ENCODE measurements at regions not wholly inside any gene's neighbourhood (a gene's known extent, or its start where the extent isn't known, plus 50 kb on each side); places are given as distances from the start of the nearest gene placed in this dataset.

GRCh38 chr7:16014031-16014430 is 327.5 kb upstream of the MEOX2 start:
- DNase-seq (ENCODE audit: low spot score): no peak

GRCh38 chr7:16007911-16008310 is 321.4 kb upstream of the MEOX2 start:
- no peak for DNase-seq (ENCODE audit: low spot score)

DNA sequence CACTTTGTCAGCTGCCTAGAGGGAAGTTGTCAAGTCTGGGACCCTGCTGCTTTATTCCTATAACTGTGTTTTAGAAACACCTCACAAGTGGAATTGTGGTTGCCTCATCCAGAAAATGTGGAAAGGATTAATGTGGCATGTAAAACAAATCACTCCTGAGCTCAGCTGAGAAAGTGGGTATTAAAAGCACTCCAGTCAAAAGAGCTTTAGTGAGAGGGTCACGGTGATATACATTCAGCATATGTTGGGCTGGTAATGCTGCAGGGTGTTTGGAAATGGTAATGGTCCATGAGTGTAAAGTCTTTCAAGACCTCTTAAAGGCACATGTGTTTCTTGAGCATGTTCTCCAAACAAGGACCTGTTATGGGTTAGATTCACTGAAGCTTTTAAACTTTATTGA is 318.2 kb upstream of the MEOX2 start:
- DNase-seq (ENCODE audit: low spot score): no peak

DNA sequence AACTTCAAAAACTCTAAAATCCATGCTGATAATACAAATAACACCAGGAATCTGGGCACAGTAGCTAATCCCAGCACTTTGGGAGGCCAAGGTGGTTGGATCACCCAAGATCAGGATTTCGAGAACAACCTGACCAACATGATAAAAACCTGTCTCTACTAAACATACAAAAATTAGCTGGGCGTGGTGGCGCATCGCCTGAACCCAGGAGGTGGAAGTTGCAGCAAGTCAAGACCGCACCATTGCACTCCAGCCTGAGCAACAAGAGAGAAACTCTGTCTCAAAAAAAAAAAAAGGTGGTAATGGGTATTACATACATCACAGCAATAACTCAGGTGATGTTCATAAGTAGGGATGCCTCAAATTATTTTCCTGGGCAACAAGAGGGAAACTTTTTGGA is 315.0 kb upstream of the MEOX2 start:
- DNase-seq (ENCODE audit: low spot score): no peak

- no peak for DNase-seq (ENCODE audit: low spot score)
Measured at GRCh38 chr7:15998617-15999016, 312.1 kb upstream of the MEOX2 start.

DNA sequence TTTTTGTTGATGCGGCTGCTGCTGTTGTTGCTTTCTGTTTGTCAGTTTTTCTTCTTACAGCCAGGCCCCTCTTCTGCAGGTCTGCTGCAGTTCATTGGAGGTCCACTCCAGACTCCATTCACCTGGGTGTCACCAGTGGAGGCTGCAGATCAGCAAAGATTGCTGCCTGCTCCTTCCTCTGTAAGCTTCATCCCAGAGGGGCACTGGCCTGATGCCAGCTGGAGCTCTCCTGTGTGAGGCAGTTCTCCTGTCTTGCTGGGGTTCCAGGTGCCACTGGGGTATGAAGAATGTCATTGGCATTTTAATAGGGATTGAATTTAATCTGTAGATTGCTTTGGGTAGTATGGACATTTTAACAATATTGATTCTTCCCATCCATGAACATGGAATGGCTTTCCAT is 308.5 kb upstream of the MEOX2 start:
- no peak for DNase-seq (ENCODE audit: low spot score)

DNA sequence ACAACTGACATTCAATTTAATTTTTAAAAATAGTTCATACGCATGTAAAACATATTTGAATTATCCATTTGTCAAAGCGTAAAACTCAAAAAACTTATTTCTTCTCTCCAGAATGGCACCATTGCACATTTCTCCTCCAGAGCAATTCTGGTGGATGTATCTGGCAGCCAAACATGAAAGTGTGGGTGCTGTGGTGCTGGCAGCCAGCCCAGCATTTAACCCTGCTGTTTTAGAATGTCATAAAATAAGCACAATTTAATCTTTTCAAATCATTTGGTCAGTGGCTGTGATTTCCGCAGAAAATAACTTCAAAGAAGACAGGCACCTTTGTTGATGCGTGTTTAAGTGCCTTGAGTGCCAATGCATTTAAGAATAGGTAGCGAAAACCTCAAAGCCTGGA is 302.7 kb upstream of the MEOX2 start:
- DNase-seq (ENCODE audit: low spot score): no peak

DNA sequence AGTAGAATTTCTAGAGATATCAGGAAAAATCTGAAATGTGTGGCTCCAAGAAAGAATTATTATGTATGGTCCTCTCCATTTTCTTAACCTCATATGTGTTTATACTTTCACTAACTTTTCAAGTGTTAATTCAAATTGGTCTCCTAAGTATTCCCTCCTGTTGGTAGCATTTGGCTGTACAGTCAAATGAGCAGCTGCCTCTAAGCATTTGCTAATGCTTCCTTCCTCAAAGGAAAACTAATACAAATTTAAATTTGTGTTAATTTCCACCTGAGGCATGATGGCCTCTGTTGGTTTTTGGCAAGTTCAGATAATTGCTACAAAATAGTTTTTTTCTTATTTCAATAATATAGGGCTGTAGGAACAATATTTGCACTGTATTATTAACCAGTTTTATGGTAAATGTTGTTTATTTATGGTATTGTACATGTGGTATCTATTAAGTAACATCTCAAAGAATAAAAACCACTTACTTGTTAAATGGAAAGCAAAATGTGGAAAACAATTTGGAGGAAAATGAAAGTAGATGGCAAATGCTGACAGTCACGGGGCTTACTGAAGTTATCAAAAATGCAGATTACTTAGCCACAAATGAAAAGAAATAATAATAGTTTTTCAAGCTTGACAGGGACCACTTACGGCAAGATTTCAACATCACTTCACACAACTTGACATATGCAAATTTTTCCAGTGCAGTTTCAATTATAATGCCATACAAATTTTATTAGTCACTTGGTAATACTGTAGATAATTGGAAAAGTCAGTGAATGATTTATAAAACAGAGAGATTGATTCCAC is 299.3 kb upstream of the MEOX2 start:
- DNase-seq (ENCODE audit: low spot score): no peak

- no peak for DNase-seq (ENCODE audit: low spot score)
Measured at GRCh38 chr7:15977663-15978062, 291.2 kb upstream of the MEOX2 start.

DNA sequence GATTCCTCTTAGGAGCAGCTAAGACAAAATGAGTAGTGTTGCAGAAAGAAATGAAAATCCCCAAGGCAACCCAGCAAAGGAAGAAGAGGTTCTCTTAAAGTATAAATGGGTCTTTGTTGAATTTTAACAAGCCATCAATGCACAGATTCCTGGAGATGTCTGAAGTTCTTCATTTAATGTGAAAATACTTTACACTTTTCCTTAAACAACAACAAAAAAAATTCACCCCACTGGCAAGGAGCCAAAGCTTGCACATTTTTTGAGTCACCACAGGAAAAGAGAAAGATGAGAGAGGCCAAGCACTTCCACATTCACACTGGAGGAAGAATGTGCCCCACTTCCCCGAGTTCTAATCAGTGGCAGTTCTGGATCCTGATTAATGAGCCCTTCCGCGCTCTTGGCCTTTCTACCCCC is 286.4 kb upstream of the MEOX2 start:
- no peak for DNase-seq (ENCODE audit: low spot score)

DNA sequence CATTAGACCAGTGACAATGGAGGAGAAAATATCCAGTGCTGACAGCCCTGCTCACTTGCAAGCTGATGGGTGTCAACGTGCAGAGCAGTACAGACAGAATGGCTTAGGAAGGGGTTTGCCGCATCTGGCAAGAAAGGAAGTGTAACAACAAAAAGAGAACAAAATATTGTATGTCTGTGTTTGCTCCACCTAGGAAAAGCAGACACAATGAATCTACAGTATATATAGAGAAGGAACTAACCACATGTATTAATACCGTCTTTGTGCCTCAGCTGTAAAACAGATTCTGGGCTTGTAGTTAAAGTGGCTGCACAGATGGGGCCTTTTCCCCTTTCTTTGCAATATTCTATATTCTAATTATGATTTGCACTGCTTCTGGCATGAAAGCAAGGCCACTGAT is 281.1 kb upstream of the MEOX2 start:
- no peak for DNase-seq (ENCODE audit: low spot score)

- DNase-seq (ENCODE audit: low spot score): no peak
Measured at GRCh38 chr7:15967121-15967520, 280.6 kb upstream of the MEOX2 start.

DNA sequence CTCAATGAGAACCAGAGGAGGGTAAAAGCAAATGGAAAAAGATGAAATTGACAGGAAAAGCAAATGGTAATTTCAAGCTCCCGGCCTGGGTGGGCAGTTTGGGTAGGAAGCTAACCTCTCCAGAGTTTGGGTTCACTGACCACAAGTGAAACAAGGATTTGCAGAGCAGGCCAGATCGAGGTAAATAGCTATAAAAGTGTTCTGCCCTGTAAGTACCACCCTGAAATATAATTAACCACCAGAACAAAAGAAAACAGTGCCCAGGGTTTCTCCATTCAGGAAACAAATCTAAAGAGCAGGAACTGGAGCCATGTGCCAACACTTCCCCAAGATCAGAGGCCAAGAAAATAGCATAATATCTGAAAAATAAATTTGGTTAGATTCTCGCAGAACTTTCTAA is 276.7 kb upstream of the MEOX2 start:
- DNase-seq (ENCODE audit: low spot score): no peak

- no peak for DNase-seq (ENCODE audit: low spot score)
Measured at GRCh38 chr7:15954671-15955354, 268.3 kb upstream of the MEOX2 start.

GRCh38 chr7:15950299-15950698 is 263.8 kb upstream of the MEOX2 start:
- DNase-seq (ENCODE audit: low spot score): no peak

DNA sequence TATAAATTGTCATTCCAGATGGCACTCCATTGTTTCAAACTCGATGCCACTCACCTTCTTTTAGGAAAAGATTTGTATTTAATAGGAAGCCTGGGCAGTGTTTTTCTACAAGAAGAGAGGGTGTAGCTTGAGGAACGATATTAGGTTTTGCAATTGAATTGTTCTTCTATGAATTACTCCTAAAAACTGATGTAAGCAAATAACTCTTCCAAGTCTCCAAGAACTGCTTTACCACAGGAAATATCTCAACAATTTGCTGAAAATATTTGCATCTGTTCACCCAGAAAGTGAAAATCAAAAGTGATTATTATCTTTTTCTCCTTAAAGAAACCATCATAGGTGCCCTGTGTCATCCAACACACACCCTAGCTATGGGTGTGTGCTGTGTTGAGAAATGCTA is 261.3 kb upstream of the MEOX2 start:
- DNase-seq (ENCODE audit: low spot score): no peak

DNA sequence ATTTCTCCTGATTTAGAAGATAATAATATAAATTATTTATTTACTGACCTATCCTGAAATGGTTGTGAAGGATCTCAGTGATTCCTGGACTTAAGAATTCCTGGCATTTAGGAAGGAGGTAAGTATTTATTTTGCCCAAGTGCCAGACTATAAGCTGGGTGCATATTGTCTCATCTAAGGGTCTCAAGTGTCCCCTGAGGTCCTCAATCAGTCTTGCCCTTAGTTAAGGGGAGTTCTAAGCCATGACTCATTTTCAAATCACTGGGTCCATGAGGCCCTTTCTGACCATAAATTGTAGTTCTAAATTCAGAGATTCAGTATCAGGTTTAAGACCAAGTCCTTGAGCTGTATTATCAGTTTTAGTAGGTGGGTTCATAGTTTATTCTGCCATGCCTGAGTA is 251.6 kb upstream of the MEOX2 start:
- no peak for DNase-seq (ENCODE audit: low spot score)

DNA sequence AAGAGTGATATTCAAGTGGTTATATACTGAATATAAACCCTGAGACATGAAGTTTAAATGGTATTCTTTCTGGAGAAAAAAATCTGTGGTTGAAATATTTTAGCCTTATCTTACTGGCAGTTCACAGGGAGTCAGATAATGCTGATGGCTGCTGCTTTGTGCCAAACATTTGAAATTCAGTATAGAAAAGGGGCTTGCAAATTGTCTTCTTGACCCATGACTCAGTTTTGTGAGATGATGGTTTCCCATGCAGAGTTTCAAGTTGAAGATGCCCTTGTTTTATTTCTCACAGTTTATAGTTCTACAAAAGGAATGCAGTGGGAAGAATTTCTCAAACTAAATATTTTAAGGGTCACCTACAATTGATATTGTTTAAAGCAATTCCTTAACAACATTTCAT is 251.1 kb upstream of the MEOX2 start:
- no peak for DNase-seq (ENCODE audit: low spot score)

DNA sequence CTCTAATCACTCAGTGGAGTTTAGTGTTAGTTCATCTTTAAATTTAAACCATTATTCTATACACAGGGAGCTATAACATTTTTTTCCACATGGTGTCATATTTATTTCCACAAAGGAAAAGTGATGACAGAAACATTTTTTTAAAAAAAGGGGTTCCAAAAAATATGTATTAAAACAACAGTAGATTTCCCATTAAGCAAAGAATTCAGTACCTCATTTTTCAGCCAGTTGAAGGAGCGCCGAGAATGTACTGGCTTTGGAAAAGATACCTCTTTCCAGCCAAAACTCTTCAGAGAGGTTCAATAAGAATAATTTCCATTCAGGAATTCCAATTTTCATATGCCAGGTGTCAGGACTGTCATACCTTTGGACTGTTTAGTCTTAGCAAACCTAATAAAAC is 250.5 kb upstream of the MEOX2 start:
- no peak for DNase-seq (ENCODE audit: low spot score)

- no peak for DNase-seq (ENCODE audit: low spot score)
Measured at GRCh38 chr7:15932318-15932717, 245.8 kb upstream of the MEOX2 start.

- no peak for DNase-seq (ENCODE audit: low spot score)
Measured at GRCh38 chr7:15929411-15929810, 242.9 kb upstream of the MEOX2 start.

GRCh38 chr7:15925608-15926007 is 239.1 kb upstream of the MEOX2 start:
- no peak for DNase-seq (ENCODE audit: low spot score)

GRCh38 chr7:15924910-15925309 is 238.4 kb upstream of the MEOX2 start:
- no peak for DNase-seq (ENCODE audit: low spot score)

GRCh38 chr7:15922002-15922401 is 235.5 kb upstream of the MEOX2 start:
- DNase-seq (ENCODE audit: low spot score): no peak

Measured in germinal center (tissue), 1 donor.